Effector memory CD8-positive, alpha-beta T cell (primary cell): ENCODE measurements at regions not wholly inside any gene's neighbourhood (a gene's known extent, or its start where the extent isn't known, plus 50 kb on each side); places are given as distances from the start of the nearest gene placed in this dataset.
"Not testable (repeated sequence)": the region's sequence is repeated elsewhere in the genome, so short reads cannot be mapped to it uniquely, and the experiment has no call there.

Experiments used
- ATAC-seq: fragments of 150-1000 bp; cut with Tn5 transposase; replicated peaks from 2 replicates; pipeline ENCODE4 v1.10.0; 2021; ENCODE audit warnings: mild to moderate bottlenecking, moderate library complexity
- DNase-seq, 3 experiments: peaks; one replicate each; pipeline ENCODE4 v3.0.0; 2021
- H3K27ac Mint-ChIP-seq, 2 donors: one replicate each; pipeline ENCODE4 v1.8.0; 2022; ENCODE audit warnings: mild to moderate bottlenecking in 2 of 2, mixed read lengths in 2 of 2, moderate library complexity in 2 of 2
- H3K27me3 Mint-ChIP-seq, 2 donors: one replicate each; pipeline ENCODE4 v1.8.0; 2022; ENCODE audit warnings: mixed read lengths in 2 of 2
- H3K36me3 Mint-ChIP-seq: one replicate; pipeline ENCODE4 v1.8.0; 2022; ENCODE audit warnings: mild to moderate bottlenecking, moderate library complexity, mixed read lengths; ENCODE audit not compliant: insufficient read depth
- H3K4me1 Mint-ChIP-seq, 2 donors: one replicate each; pipeline ENCODE4 v1.8.0; 2022; ENCODE audit warnings: low read depth in 2 of 2, mixed read lengths in 2 of 2
- H3K4me3 Mint-ChIP-seq, 2 donors: one replicate each; pipeline ENCODE4 v1.8.0; 2022; ENCODE audit warnings: mild to moderate bottlenecking in 2 of 2, mixed read lengths in 2 of 2, moderate library complexity in 2 of 2
- H3K9me3 Mint-ChIP-seq, 2 donors: one replicate each; pipeline ENCODE4 v1.8.0; 2022; ENCODE audit warnings: mixed read lengths in 2 of 2

- no peaks in the 10 kb centered on the region for H3K27me3 Mint-ChIP-seq
- H3K27ac Mint-ChIP-seq = no peak overlapping the region
- no peak for ATAC-seq
- H3K9me3 Mint-ChIP-seq = peaks cover 0 to 8% of the 10 kb centered on the region in 2 donors
- H3K4me3 Mint-ChIP-seq = no peak overlapping the region
- H3K36me3 Mint-ChIP-seq = no peaks in the 10 kb centered on the region
- DNase-seq = no peak
- no peaks in the 10 kb centered on the region for H3K4me1 Mint-ChIP-seq
These were observed 103.8 kb upstream of the ZC3H11B start for GRCh38 chr1:219716611-219717114.

- Mint-ChIP-seq H3K9me3 (peaks cover 2 to 5% of the 10 kb centered on the region in 2 donors), H3K27ac (no peak overlapping the region), H3K4me3 (no peak overlapping the region), H3K36me3 (no peaks in the 10 kb centered on the region), H3K4me1 (no peaks in the 10 kb centered on the region), H3K27me3 (no peaks in the 10 kb centered on the region)
- DNase-seq (no peak), ATAC-seq (no peak)
These were observed 101.1 kb upstream of the ZC3H11B start for GRCh38 chr1:219713981-219714381.

GRCh38 chr1:219712506-219712905, 99.6 kb upstream of the ZC3H11B start:
- Mint-ChIP-seq H3K9me3 (peaks cover 0 to 2% of the 10 kb centered on the region in 2 donors), H3K4me1 (no peaks in the 10 kb centered on the region), H3K36me3 (no peaks in the 10 kb centered on the region), H3K4me3 (no peak overlapping the region), H3K27me3 (no peaks in the 10 kb centered on the region), H3K27ac (no peak overlapping the region)
- DNase-seq = no peak
- ATAC-seq = no peak

- no peak overlapping the region for H3K4me3 Mint-ChIP-seq
- no peak overlapping the region for H3K27ac Mint-ChIP-seq
- ATAC-seq (no peak), DNase-seq (no peak)
- peaks cover 0 to 2% of the 10 kb centered on the region in 2 donors for H3K9me3 Mint-ChIP-seq
- H3K27me3 Mint-ChIP-seq = no peaks in the 10 kb centered on the region
- no peaks in the 10 kb centered on the region for H3K36me3 Mint-ChIP-seq
- H3K4me1 Mint-ChIP-seq = no peaks in the 10 kb centered on the region
These were observed 97.8 kb upstream of the ZC3H11B start for GRCh38 chr1:219710529-219711194.

- H3K27ac Mint-ChIP-seq = no peak overlapping the region
- no peak for DNase-seq
- ATAC-seq = no peak
- no peaks in the 10 kb centered on the region for H3K36me3 Mint-ChIP-seq
- H3K4me1 Mint-ChIP-seq = no peaks in the 10 kb centered on the region
- no peak overlapping the region for H3K4me3 Mint-ChIP-seq
- peaks cover 0 to 2% of the 10 kb centered on the region in 2 donors for H3K9me3 Mint-ChIP-seq
- H3K27me3 Mint-ChIP-seq = no peaks in the 10 kb centered on the region
These were observed 96.1 kb upstream of the ZC3H11B start for GRCh38 chr1:219708919-219709543.

GRCh38 chr1:219707885-219708284, 95.0 kb upstream of the ZC3H11B start:
- H3K4me3 Mint-ChIP-seq, H3K36me3 Mint-ChIP-seq, H3K27ac Mint-ChIP-seq, DNase-seq, H3K9me3 Mint-ChIP-seq, H3K4me1 Mint-ChIP-seq, ATAC-seq, H3K27me3 Mint-ChIP-seq: not testable (repeated sequence)

GRCh38 chr1:219704331-219704730, 91.4 kb upstream of the ZC3H11B start:
- not testable (repeated sequence) for H3K4me3 Mint-ChIP-seq, DNase-seq, H3K9me3 Mint-ChIP-seq, ATAC-seq, H3K4me1 Mint-ChIP-seq, H3K27ac Mint-ChIP-seq, H3K36me3 Mint-ChIP-seq, H3K27me3 Mint-ChIP-seq

- H3K4me1 Mint-ChIP-seq = no peaks in the 10 kb centered on the region
- peaks cover 4 to 6% of the 10 kb centered on the region in 2 donors for H3K9me3 Mint-ChIP-seq
- ATAC-seq = no peak
These were observed 90.4 kb upstream of the ZC3H11B start for GRCh38 chr1:219703368-219703639.

GRCh38 chr1:219701476-219701875, 88.6 kb upstream of the ZC3H11B start:
- peaks cover 4 to 6% of the 10 kb centered on the region in 2 donors for H3K9me3 Mint-ChIP-seq
- no peak overlapping the region for H3K4me3 Mint-ChIP-seq
- DNase-seq (no peak), ATAC-seq (no peak)
- no peaks in the 10 kb centered on the region for H3K27me3 Mint-ChIP-seq
- no peak overlapping the region for H3K27ac Mint-ChIP-seq
- H3K4me1 Mint-ChIP-seq = no peaks in the 10 kb centered on the region
- H3K36me3 Mint-ChIP-seq = no peaks in the 10 kb centered on the region

More at GRCh38 chr1:219703368-219703639, 90.4 kb upstream of the ZC3H11B start:
- Mint-ChIP-seq H3K27ac (no peak overlapping the region), H3K36me3 (no peaks in the 10 kb centered on the region), H3K4me3 (no peak overlapping the region), H3K27me3 (no peaks in the 10 kb centered on the region)
- no peak for DNase-seq

GRCh38 chr1:219699870-219700269, 87.0 kb upstream of the ZC3H11B start:
- H3K9me3 Mint-ChIP-seq = peaks cover 4 to 6% of the 10 kb centered on the region in 2 donors
- H3K4me1 Mint-ChIP-seq = no peaks in the 10 kb centered on the region
- no peak overlapping the region for H3K27ac Mint-ChIP-seq
- no peak overlapping the region for H3K4me3 Mint-ChIP-seq
- no peaks in the 10 kb centered on the region for H3K36me3 Mint-ChIP-seq
- ATAC-seq (no peak), DNase-seq (no peak)
- no peaks in the 10 kb centered on the region for H3K27me3 Mint-ChIP-seq

- DNase-seq (no peak), ATAC-seq (no peak)
- H3K4me3 Mint-ChIP-seq = no peak overlapping the region
- H3K27ac Mint-ChIP-seq = no peak overlapping the region
- no peaks in the 10 kb centered on the region for H3K36me3 Mint-ChIP-seq
- H3K27me3 Mint-ChIP-seq = no peaks in the 10 kb centered on the region
- peaks cover 4 to 6% of the 10 kb centered on the region in 2 donors for H3K9me3 Mint-ChIP-seq
- H3K4me1 Mint-ChIP-seq = no peaks in the 10 kb centered on the region
These were observed 84.8 kb upstream of the ZC3H11B start for GRCh38 chr1:219697682-219698081.

GRCh38 chr1:219692981-219693380, 80.1 kb upstream of the ZC3H11B start:
- Mint-ChIP-seq H3K4me1 (no peaks in the 10 kb centered on the region), H3K4me3 (no peak overlapping the region), H3K9me3 (peaks cover 0 to 2% of the 10 kb centered on the region in 2 donors), H3K27me3 (no peaks in the 10 kb centered on the region), H3K36me3 (no peaks in the 10 kb centered on the region), H3K27ac (no peak overlapping the region)
- ATAC-seq (no peak), DNase-seq (no peak)

- Mint-ChIP-seq H3K4me1 (no peaks in the 10 kb centered on the region), H3K36me3 (no peaks in the 10 kb centered on the region), H3K27ac (no peak overlapping the region), H3K27me3 (no peaks in the 10 kb centered on the region), H3K9me3 (peaks cover 3 to 7% of the 10 kb centered on the region in 2 donors), H3K4me3 (no peak overlapping the region)
- ATAC-seq (no peak), DNase-seq (no peak)
These were observed 76.9 kb upstream of the ZC3H11B start for GRCh38 chr1:219689774-219690173.

GRCh38 chr1:219687779-219688178, 74.9 kb upstream of the ZC3H11B start:
- Mint-ChIP-seq H3K27me3 (no peaks in the 10 kb centered on the region), H3K9me3 (peaks cover 3 to 7% of the 10 kb centered on the region in 2 donors), H3K4me1 (no peaks in the 10 kb centered on the region), H3K4me3 (no peak overlapping the region), H3K36me3 (no peaks in the 10 kb centered on the region), H3K27ac (no peak overlapping the region)
- no peak for ATAC-seq
- DNase-seq = no peak
